ENCODE measurements at regions not wholly inside any gene's neighbourhood (a gene's known extent, or its start where the extent isn't known, plus 50 kb on each side); places are given as distances from the start of the nearest gene placed in this dataset.

DNA sequence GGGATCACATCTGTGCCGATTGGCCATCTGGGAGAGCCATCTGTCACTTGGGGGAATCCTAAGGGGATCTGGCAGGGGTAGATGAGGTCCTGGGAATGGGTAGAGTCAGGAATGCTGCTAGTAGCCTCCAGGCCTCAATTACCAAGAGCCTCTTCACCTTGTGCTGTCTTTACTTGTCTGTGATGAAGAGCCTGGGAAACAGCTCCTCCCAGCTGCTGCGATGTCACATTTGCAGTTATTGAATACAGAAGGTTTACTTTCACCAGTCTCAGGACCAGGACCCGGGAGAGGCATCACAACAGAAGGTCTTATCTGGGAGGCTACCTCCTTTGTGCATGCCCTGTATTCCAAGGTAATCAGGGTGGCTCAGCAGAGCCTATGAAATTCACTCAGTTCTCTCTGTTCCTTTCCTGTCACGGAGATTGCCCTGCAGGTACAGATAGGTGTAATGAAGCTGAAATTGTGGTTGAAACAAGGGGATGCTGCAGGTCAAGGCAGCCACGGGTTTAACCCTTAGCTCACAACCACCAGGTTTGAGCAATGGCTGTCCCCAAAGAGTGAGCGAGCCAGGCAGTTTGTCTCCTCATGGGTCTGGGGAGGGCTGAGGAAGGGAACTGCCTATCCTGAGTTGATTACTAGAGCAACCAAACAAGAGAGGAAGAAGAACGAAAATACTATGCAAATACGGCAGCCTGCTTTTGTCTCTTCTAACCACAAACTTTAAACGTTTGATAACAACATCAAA, 298.9 kb upstream of the RORA start:
- DNase-seq (ENCODE audit: low spot score): peak; percentile 14

DNA sequence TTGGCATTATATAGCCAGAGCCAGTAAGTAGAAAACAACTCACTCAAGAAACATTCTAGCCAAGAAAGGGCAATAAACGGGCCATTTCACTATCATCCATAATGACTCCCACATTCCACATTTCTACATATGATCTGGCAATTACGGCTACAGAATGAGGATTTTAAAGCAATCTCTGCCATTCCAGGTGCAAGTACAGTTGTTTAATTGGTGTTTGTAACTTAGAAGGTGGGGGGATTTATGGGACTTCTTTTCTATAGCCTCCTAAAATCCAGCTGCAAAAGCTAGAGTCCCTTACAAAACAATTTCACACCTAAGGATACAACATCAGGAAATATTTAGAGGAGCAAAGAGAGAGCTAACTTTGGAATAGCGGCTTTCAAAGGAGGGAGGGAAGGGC, 295.4 kb upstream of the RORA start:
- no peak for DNase-seq (ENCODE audit: low spot score)

DNA sequence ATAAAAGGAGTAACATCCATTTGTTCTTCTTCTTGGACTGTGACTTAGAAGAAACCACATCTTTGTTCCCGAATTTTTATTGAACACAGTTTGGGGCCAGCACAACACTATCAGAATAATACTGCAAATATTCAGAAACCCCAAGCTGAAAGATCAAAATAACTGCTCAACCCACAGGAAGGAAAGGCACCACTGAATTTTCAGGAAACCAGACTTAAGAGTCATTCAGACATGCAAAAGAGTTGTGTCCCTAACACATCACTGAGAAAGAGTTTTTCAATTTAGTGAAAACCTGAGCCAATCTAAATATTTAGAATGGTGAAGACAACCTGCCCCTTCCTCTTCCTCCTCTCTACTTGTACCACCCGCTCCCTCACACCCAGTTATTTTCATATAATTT, 295.0 kb upstream of the RORA start:
- no peak for DNase-seq (ENCODE audit: low spot score)

DNA sequence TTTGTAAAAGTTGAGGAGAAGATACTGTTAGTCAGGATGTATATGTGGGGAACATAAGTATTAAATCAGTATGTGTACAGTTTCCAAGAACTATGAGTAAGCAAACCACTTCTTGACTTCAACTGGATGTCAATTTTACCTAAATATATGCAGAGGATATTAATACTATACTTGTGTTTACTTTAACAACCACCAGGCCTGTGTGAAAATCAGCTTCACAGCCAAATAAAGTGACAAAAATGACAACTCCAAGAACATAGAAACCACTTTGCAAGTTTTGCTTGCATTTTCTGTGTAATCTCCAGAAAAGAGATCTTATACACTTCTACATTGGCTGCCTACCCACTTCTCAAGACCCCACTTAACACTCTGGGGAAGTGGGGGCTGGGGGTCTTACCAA, 293.3 kb upstream of the RORA start:
- DNase-seq (ENCODE audit: low spot score): no peak

DNA sequence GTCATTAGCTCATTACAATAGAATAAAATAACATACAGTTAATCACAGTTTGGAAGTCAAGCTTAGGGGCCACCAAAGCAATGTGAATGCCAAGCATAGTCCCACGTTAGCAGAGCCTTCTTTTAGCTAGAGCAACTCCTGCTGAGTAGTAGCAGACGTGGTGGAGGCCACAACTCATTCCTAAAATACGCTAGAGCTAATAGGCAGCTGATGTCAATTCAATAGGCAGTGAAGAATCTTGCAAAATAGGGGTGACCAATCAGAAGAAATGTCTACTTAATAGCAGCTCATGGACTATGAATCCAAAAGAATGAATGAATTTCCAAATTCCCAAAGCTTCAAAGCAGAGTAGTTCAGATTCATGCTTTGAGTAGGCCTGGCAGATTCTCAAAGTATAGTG, 292.9 kb upstream of the RORA start:
- no peak for DNase-seq (ENCODE audit: low spot score)

DNA sequence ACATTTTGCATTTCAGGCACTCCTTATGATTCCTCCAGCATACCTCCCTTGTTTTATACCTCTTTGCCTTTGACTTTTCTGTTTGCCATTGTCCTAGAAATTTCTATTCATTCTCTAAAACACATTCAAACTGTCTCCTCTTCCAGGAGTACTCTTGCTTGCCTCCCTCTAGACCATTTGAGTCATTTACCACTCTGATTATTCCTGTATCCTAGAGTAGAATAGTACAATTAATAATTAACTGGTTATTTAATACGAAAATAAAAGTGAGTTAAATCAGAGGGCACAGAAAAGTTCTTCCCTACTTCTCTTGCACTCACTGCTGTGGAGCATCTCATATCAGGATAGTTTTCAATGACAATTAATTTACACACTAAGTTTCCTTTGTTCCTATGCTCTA, 290.2 kb upstream of the RORA start:
- DNase-seq (ENCODE audit: low spot score): no peak

DNA sequence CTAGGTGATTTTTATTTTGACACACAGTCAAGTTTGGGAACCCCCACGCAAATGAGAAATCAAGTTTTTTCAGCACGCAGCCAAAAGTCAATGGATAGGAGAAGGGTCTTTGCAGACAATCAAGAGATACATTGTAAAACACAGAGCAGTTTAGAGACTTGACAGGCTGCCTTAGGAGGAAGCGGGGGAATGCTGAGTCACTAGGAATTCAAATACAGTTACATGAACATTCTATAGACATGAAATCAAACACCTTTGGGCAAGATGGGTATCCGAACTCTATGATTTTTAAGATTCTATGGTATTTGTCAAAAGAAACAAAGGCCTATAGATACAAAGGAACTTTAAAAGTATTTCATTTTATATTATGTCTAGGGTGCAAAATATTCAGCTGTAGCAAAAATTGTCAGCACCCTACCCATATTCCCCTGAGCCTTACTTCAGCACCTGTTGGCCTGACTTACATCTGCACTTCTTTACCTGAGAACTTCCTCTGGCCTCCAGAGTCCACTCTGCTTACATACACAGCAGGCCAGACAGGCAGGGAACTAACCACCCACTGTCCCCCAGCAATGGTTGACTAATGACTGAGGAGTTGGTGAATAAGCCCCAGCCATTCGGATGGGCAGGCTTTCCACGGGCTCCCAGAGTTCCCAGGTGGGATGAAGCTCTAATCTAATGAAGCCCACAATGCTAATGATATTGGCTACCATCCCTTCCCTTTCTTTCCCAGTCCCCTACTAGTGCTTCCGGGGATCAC, 289.3 kb upstream of the RORA start:
- DNase-seq (ENCODE audit: low spot score): no peak

DNA sequence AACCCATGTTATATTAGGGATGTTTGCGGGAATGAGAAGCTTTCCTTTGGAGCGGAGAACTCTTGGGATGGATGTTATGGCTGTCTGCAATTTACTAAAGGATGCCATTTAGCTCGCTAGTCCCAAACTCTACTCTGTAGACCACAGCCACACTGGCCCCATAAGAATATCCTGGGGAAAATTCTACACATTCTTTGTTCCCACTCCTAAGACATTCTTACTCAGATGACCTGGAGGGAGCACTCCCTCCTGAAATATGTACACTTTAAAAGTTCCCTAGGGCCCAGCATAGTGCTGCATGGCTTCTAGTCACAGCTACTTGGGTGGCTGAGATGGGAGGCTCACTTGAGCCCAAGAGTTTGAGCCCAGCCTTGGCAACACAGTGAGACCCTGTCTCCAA, 288.7 kb upstream of the RORA start:
- no peak for DNase-seq (ENCODE audit: low spot score)

DNA sequence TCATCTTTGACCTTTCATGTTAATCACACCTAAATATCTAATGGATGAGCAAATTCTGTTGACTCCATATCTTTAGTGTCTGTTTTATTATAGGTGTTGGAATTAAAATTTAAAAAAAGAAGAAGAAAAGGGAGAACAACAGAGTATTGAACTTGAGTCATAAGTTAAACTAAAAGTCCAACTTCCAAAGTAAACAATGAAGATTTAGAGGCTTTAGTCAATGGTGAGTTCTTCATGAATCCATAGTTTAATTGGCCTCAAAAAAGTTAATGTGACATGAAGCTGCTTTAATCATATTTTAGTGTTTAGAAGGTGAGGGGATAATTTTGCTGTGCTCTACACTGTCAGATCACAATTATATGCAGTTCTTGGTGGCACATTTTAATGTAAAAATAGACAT, 288.2 kb upstream of the RORA start:
- no peak for DNase-seq (ENCODE audit: low spot score)

DNA sequence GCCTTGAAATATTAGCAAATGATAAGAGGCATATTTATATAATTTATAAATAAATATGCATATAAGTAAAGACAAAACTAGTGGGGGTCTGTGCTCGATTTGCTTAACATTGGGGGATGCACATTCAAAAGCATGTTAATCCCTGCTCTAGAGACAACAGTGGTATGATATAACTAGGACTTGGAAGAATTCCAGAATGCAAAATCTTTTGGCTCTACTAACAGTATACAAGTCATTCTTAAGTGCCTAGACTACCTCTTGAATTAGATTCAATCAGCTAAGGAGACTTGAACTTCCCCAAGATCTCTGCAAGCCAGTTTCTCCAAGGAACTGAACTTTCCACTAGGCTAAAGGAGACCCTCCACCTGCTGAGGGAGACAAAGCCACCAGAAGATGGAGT, 282.7 kb upstream of the RORA start:
- no peak for DNase-seq (ENCODE audit: low spot score)

DNA sequence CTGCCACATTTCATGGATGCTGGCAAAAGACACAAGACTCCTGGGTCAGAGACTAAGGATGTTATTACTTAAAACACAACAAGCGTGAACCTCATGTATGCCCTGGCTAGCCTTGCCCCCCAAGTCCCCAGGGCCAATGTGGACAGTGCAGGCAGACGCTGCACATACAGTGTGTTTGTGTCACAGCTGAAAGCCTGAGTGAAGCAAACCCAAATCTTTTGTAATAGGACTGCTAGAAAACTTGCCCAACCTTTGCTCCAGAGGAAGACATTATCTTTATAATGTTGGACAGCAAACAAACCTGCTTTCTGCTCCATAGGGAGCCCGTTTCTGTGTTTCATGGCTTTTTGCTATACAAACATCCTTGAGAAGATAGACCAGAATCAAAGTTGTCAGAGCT, 282.0 kb upstream of the RORA start:
- no peak for DNase-seq (ENCODE audit: low spot score)

DNA sequence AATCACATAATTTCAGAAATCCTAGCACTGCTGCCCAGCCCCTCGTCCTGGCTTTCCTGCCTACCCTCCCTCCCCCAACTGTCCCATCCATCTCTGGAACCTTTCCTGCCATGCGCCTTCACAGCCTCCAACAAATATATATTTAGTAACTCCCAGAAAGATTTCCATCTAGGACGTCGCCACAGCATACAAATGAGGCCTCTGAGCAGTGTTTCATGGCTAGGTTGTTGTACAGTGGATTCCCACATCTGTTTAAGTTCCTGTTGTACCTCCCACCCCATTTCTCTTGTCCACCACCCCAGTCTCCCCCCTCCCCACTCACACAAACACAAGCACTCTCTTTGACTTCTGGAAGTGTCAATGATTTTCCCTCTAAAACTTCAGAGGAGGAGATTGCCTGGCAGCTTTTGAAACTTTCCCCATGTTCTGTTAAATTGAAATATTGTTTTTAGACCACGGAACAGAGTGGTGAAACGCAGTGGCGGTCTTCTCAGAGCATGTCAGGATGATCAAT, 280.3 kb upstream of the RORA start:
- no peak for DNase-seq (ENCODE audit: low spot score)

DNA sequence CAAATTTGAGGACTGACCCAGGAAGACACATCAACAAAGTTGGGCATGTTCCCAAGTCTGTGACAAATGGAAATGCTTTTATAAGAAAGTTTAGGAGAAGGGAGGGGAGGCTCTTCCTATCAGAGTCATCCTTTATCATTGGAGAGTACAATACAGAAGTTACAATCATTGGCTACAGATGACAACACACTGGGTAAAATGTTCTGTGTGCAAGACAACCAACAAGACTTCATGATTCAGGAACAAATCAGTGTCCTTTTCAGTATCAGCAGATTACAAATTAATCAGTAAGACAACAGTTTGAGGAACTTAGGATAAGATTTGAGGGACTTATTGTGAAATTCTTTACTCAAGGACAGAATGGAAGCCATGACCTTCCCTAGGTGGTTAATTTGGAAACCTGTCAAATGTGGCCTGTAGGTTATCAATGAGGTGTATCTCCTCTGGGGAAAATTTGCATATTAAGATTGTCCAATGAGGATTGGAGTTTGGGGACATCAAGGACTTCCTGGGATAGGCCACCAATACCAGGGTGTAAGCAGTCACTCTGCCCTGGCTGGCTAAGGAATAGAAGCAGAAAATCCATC, 274.4 kb upstream of the RORA start:
- no peak for DNase-seq (ENCODE audit: low spot score)

DNA sequence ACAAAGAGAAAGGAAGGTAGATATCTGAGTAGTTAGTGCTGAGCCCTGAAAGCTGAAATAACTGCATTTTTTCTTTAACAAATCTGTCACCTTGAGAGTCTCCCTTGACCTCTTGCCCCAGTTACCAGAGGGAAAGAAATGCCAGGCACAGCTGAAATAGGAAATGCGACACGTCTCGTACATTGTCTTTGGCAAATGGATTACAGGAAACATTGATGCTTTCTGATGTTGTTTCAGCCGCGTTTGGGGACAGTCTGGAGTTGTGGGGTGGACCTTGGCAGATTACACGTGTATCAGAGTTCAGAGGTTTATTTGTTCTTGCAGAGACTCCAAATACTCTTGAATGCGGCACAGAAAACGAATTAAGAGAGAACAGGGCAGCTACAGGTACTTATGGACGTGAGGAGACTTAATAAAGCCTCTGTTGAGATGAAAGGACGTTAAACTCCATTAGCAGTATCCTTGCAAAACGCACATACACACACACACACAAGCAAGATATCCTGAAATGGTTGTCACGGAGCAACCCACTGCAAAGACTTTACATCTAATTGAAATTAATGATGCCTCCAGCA, 272.8 kb upstream of the RORA start:
- no peak for DNase-seq (ENCODE audit: low spot score)

DNA sequence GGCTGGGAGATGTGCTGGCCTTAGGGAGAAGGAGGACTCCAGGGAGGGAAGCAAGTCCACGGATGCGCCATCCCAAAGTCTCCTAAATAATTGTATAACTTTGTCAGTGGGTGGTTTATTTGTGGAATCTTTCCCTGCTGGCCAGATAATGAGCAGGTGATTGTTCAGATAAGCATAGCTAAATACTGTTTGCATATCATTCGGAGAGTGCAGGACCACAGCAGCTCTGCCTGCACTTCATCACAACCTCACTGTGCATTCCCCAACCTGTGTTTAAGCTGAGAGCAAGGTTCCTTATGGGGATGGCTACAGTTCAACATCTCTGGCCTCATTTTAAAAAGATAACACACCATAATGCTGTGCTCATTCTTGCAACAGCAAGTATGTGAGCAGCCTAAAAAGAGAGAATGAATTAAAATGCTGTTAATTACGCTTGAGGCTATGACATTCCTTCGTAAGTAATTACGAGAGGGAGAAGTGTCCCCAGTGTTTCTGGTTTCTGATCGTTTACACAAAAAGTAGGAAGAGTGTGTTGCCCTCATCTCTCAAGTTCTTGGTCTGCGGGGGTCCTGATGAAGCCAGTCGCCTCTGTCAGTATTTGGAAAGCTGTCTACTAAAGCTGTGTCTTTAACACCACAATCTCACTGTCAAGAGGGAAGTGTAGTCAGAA, 272.0 kb upstream of the RORA start:
- peak; percentile 3 for DNase-seq (ENCODE audit: low spot score)

DNA sequence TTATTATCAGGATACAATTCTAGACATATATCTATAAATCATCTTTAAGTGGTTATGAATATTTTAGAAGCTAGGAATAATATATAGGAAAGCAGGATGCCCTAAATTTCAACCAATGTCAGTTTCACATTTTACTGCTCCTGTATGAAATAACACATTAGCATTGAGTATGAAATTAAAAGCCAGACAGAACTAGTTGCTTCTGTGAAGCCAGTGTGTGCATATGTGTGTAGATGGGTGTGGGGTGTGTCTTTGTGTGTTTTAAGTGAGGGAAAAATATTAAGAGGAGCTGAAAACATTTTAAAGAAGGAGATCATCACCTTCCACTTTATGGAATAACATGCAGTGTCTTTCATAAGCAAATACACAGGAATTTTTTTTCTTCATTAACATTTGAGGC, 271.4 kb upstream of the RORA start:
- DNase-seq (ENCODE audit: low spot score): no peak

DNA sequence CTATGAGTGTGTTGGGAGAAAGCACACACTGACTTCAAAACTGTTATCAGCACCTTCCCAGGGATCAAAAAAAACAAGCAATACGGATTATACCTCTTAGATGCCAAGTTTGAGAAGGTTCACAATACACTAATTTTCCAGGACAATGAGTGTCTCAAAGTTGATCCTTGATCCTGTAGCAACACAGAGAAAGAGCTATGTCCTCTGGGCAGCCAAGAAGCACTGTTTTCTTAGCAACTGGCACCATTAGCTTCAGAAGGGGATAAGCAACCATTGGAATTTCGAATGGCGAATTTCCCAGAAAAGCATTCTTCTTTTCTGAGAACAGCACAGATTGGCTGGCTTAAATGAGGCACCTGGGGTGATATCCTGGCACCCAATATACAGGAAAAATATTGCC, 270.3 kb upstream of the RORA start:
- no peak for DNase-seq (ENCODE audit: low spot score)

DNA sequence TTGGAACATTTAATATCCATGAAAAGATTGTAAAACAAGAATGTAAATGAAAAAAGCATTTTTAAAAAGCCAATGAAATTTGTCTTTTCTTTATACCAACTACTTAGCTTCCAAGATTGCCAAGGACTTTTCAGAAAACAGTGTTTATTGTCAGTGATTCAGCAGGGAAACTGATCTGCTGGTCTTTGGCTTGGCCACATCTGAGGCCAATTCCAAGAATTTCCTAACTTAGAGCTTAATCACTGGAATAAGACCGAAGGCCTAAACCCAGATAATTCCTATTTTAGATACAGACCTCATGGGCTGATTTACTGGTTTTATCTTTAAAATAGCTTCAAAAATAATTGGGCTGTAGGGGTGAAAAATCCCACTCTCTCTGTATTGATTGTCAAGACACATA, 260.5 kb upstream of the RORA start:
- DNase-seq (ENCODE audit: low spot score): no peak

DNA sequence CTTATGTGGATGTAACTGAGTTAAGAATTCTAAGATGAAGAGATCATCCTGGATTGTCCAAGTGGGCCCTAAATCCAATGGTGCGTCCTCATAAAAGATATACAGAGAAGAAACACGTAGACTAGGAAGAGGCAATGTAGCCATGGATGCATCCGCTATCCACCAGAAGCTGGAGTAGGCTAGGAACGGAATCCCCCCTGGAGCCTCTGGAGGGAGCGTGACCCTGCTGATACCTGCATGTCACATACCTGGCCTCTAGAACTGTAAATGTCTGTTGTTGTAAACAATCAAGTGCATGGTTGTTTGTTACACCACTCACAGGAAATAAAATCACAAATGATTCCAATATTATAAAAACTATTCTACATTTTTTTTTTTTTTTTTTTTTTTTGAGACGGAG, 254.5 kb upstream of the RORA start:
- DNase-seq (ENCODE audit: low spot score): no peak

DNA sequence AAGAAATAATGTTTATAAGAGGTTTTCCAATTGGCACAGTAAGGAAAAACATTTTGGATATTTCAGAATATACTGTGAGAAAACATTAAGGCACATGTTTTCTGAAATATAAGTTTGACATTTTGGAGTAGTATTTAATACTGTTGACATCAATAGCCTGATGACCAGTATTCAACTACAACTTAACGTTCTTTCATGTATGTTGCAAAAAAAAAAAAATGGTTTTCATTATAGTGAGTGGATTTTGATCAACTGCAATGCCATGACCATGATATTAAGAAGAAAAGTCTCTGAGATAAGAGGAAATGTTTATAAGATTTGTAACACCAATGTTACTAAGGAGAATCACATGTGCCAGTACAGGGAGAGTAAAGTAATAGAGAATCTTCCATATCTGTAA, 252.8 kb upstream of the RORA start:
- no peak for DNase-seq (ENCODE audit: low spot score)

DNA sequence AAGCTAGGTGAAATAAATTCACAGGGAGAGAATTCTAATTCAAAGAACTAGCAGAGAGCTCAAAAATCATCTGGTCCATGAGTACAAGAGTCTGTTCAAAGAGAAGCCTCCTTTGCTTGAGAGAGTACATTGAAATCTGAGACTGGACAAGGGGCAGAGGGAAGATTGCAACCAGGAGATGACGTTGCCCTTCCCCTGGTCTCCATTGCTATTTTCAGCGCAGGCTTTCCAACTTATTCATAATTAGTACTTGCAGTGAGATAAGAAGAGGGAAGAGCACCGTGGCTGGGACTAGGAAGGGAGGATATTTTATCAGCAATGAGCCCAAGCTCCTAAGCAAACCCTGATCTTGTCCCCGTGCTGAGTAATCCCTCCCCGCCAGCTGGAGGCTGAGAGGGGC, 251.8 kb upstream of the RORA start:
- DNase-seq (ENCODE audit: low spot score): no peak

DNA sequence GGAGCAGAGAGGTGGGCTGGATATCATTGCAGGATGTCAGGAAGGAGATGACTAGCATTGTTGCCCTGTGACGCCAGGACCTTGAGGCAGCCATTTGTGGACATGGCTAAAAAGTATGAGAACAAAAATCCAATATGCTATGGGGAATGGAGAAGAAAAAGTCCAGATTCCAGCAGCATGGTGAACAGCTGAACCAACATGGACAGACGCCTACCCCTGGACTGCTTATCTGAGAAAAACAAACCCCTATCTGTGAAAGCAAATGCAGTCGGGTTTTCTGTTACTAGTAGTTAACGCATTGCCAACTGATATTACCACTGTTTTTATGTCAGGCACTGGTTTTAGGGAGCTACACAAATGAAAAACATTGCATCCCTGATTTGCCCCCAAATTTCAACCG, 251.2 kb upstream of the RORA start:
- DNase-seq (ENCODE audit: low spot score): no peak

Measured in cerebellar cortex (tissue), 1 donor.